Neural progenitor cell (in vitro differentiated cells): ENCODE measurements at regions not wholly inside any gene's neighbourhood (a gene's known extent, or its start where the extent isn't known, plus 50 kb on each side); places are given as distances from the start of the nearest gene placed in this dataset.

ENCODE experiments used
- DNase-seq: peaks from one replicate; pipeline ENCODE4 v3.0.0-alpha.2; 2016; ENCODE audit warnings: low spot score
- H2AFZ ChIP-seq: fragments of 200-600 bp; sonication (generic); replicated peaks from 2 replicates; pipeline ENCODE4 v1.6.1; 2016; ENCODE audit warnings: antibody characterized with exemption
- H3F3A ChIP-seq: fragments of 200-600 bp; sonication (generic); 2 replicates; pipeline ENCODE4 v1.6.1; 2016; ENCODE audit warnings: antibody characterized with exemption, low read depth
- H3K27ac ChIP-seq: fragments of 200-600 bp; sonication (generic); 2 replicates; pipeline ENCODE4 v1.5.1; 2016; ENCODE audit warnings: mild to moderate bottlenecking
- H3K27me3 ChIP-seq: fragments of 200-600 bp; sonication (generic); 2 replicates; pipeline ENCODE4 v1.6.1; 2016; ENCODE audit warnings: mild to moderate bottlenecking, moderate library complexity
- H3K36me3 ChIP-seq: fragments of 200-600 bp; sonication (generic); 2 replicates; pipeline ENCODE4 v1.5.1; 2016
- H3K4me1 ChIP-seq: fragments of 200-600 bp; sonication (generic); 2 replicates; pipeline ENCODE4 v1.6.1; 2016; ENCODE audit warnings: mixed run types
- H3K4me2 ChIP-seq: fragments of 200-600 bp; sonication (generic); 2 replicates; pipeline ENCODE4 v1.6.1; 2016
- H3K4me3 ChIP-seq: fragments of 200-600 bp; sonication (generic); 2 replicates; pipeline ENCODE4 v1.5.1; 2016
- H3K79me2 ChIP-seq: fragments of 200-600 bp; sonication (generic); 2 replicates; pipeline ENCODE4 v1.6.1; 2016; ENCODE audit warnings: low read depth
- H3K9ac ChIP-seq: fragments of 200-600 bp; sonication (generic); 2 replicates; pipeline ENCODE4 v1.6.1; 2016
- H3K9me3 ChIP-seq: fragments of 200-600 bp; sonication (generic); 2 replicates; pipeline ENCODE4 v1.5.1; 2016; ENCODE audit warnings: low read depth
- H4K20me1 ChIP-seq: fragments of 200-600 bp; sonication (generic); 2 replicates; pipeline ENCODE4 v1.6.1; 2016; ENCODE audit warnings: low read depth
- H3K27ac Mint-ChIP-seq: 3 replicates; pipeline ENCODE4 v1.8.0; 2021; ENCODE audit warnings: mixed read lengths
- H3K27me3 Mint-ChIP-seq: 2 replicates; pipeline ENCODE4 v1.8.0; 2022; ENCODE audit warnings: low read depth, mild to moderate bottlenecking, inconsistent platforms, moderate library complexity, mixed read lengths; ENCODE audit not compliant: insufficient read depth
- H3K36me3 Mint-ChIP-seq: 3 replicates; pipeline ENCODE4 v1.8.0; 2021; ENCODE audit warnings: mixed read lengths
- H3K4me1 Mint-ChIP-seq: 3 replicates; pipeline ENCODE4 v1.8.0; 2021; ENCODE audit warnings: mixed read lengths
- H3K4me3 Mint-ChIP-seq: 3 replicates; pipeline ENCODE4 v1.8.0; 2021; ENCODE audit warnings: mild to moderate bottlenecking, moderate library complexity, mixed read lengths
- H3K9me3 Mint-ChIP-seq: 3 replicates; pipeline ENCODE4 v1.8.0; 2020; ENCODE audit warnings: mixed read lengths
- CTCF ChIP-seq: fragments of 200-600 bp; sonication (generic); IDR thresholded peaks from 2 replicates; pipeline ENCODE4 v1.5.1; 2017; ENCODE audit warnings: antibody characterized with exemption, mild to moderate bottlenecking
- EZH2 ChIP-seq: fragments of 200-600 bp; sonication (generic); IDR thresholded peaks from 2 replicates; pipeline ENCODE4 v1.6.1; 2017; ENCODE audit warnings: antibody characterized with exemption, mild to moderate bottlenecking, moderate library complexity
- EZH2phosphoT487 ChIP-seq: fragments of 200-600 bp; sonication (generic); IDR thresholded peaks from 2 replicates; pipeline ENCODE4 v1.6.1; 2017; ENCODE audit warnings: antibody characterized with exemption

- no peaks in the 10 kb centered on the region for H3F3A ChIP-seq
- no peaks in the 10 kb centered on the region for H3K79me2 ChIP-seq
- H3K9me3 ChIP-seq, result no peaks in the 10 kb centered on the region
- Mint-ChIP-seq H3K4me1 (no peaks in the 10 kb centered on the region), H3K27me3 (peaks cover 4% of the 10 kb centered on the region), H3K27ac (no peak overlapping the region), H3K4me3 (no peak overlapping the region), H3K9me3 (no peaks in the 10 kb centered on the region), H3K36me3 (no peaks in the 10 kb centered on the region)
- H3K9ac ChIP-seq, result no peak overlapping the region
- H2AFZ ChIP-seq, result no peak overlapping the region
- no peaks in the 10 kb centered on the region for H4K20me1 ChIP-seq
- H3K4me2 ChIP-seq, result no peak overlapping the region
- H3K36me3 ChIP-seq, result no peaks in the 10 kb centered on the region
- H3K4me1 ChIP-seq, result no peaks in the 10 kb centered on the region
- no peak for TF ChIP-seq EZH2
- TF ChIP-seq CTCF, result no peak
- no peak for TF ChIP-seq EZH2phosphoT487
- H3K27ac ChIP-seq, result no peak overlapping the region
- H3K27me3 ChIP-seq, result no peaks in the 10 kb centered on the region
- DNase-seq, result no peak
- H3K4me3 ChIP-seq, result no peak overlapping the region
These were observed 83.9 kb upstream of the SIX2 start for GRCh38 chr2:45093181-45093580.

GRCh38 chr2:45089554-45090261 is 80.5 kb upstream of the SIX2 start:
- Mint-ChIP-seq H3K27me3 (peaks cover 10% of the 10 kb centered on the region), H3K4me3 (no peak overlapping the region), H3K27ac (no peak overlapping the region), H3K4me1 (no peaks in the 10 kb centered on the region), H3K36me3 (no peaks in the 10 kb centered on the region), H3K9me3 (peaks cover 5% of the 10 kb centered on the region)
- no peak overlapping the region for H3K4me3 ChIP-seq
- H2AFZ ChIP-seq, result peak overlapping the region; percentile 6
- H3K27ac ChIP-seq, result no peak overlapping the region
- peaks cover 3% of the 10 kb centered on the region for H3K9me3 ChIP-seq
- no peak overlapping the region for H3K4me2 ChIP-seq
- no peaks in the 10 kb centered on the region for H3K36me3 ChIP-seq
- no peaks in the 10 kb centered on the region for H3K79me2 ChIP-seq
- no peaks in the 10 kb centered on the region for H3K4me1 ChIP-seq
- no peaks in the 10 kb centered on the region for H4K20me1 ChIP-seq
- TF ChIP-seq EZH2, result no peak
- no peak for TF ChIP-seq CTCF
- TF ChIP-seq EZH2phosphoT487, result no peak
- no peaks in the 10 kb centered on the region for H3F3A ChIP-seq
- H3K27me3 ChIP-seq, result no peaks in the 10 kb centered on the region
- H3K9ac ChIP-seq, result no peak overlapping the region
- DNase-seq, result no peak

GRCh38 chr2:45085487-45085886 is 76.2 kb upstream of the SIX2 start:
- Histone ChIP-seq H2AFZ (no peak overlapping the region), H3K79me2 (no peaks in the 10 kb centered on the region), H3K9me3 (peaks cover 3% of the 10 kb centered on the region), H3K27me3 (no peaks in the 10 kb centered on the region), H3K4me3 (no peak overlapping the region), H4K20me1 (no peaks in the 10 kb centered on the region), H3F3A (no peaks in the 10 kb centered on the region), H3K9ac (no peak overlapping the region), H3K4me1 (no peaks in the 10 kb centered on the region), H3K4me2 (no peak overlapping the region), H3K27ac (no peak overlapping the region), H3K36me3 (no peaks in the 10 kb centered on the region)
- DNase-seq, result no peak
- no peaks in the 10 kb centered on the region for H3K36me3 Mint-ChIP-seq
- H3K9me3 Mint-ChIP-seq, result peaks cover 5% of the 10 kb centered on the region
- H3K27me3 Mint-ChIP-seq, result peaks cover 7% of the 10 kb centered on the region
- H3K4me1 Mint-ChIP-seq, result peaks cover 2% of the 10 kb centered on the region
- TF ChIP-seq EZH2 (no peak), CTCF (no peak), EZH2phosphoT487 (no peak)
- H3K4me3 Mint-ChIP-seq, result no peak overlapping the region
- H3K27ac Mint-ChIP-seq, result no peak overlapping the region
